Hindlimb muscle (tissue), 1 donor: ENCODE measurements at regions not wholly inside any gene's neighbourhood (a gene's known extent, or its start where the extent isn't known, plus 50 kb on each side); places are given as distances from the start of the nearest gene placed in this dataset.

ENCODE experiments used
- DNase-seq: peaks from one replicate; pipeline ENCODE4 v3.0.0-alpha.2; 2013

GRCh38 chr7:93636276-93636675, 61.8 kb upstream of the CALCR start:
- DNase-seq = no peak

DNA sequence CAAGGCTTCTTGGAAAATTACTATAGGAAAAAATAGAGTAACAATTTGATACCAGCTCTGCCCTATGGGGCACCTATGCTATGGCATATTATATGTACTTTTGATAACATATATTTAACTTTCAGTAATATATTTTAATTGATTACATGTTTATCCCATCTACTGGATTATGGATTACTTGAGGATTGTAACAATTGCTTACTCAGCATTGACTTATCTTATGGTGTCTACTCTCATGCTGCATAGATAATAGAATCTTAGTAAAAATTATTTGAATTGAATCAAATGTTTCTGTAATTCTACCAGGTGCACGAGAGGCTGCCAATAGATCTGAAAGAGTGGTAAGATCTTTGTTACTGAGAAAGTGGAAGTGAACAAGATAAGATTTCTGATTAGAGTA, 57.8 kb upstream of the CALCR start:
- no peak for DNase-seq

DNA sequence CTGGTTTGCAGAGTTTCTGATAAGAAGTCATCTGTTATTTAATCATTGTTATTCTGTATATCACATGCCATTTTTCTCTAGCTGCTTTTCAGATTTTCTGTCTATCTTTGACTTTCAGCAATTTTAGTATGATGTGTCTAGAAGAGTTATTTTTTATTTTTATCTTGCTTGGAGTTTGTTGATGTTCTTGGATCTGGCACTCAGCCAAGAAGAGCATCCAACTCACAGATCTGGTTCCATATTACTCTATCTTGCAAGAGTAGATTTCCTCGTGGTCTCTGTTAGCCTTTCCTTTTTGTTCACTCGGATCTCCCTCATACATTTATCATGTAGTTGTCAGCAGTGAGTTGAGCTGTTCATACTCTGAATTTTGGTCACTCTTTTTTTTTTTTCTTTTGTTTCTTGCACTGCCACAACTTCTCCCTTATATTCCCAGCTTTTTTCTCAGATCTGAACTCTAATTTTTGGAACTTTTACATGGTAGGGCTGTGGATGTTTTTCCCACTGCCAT, 54.8 kb upstream of the CALCR start:
- no peak for DNase-seq

DNA sequence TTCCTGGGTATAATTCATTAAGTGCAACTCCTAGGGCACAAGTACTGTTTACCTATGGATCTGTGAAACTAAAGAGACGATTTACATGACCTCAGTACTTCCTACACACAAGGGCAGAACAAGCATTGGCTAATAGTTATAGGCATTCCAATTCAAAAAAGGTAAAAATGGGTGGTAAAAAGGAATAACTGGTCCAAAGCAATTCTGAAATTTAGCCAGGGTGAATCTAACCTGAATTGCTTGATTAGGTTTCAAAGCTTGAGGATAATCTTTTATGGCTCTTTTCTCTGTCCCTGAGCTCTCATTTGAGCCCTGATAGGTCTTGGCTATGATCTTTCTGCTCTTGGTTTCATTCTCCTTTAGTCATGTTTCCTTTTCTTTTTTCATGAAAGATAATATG, 52.3 kb upstream of the CALCR start:
- no peak for DNase-seq
